HG03520 (cell line): ENCODE measurements at regions not wholly inside any gene's neighbourhood (a gene's known extent, or its start where the extent isn't known, plus 50 kb on each side); places are given as distances from the start of the nearest gene placed in this dataset.
A peak's percentile ranks its signal among the peaks of the same experiment; 100 is the strongest.

Source experiments
- ATAC-seq: cut with Tn5 transposase; IDR thresholded peaks from one replicate; pipeline ENCODE4 v1.9.1; 2021; ENCODE audit warnings: mild to moderate bottlenecking, moderate library complexity; ENCODE audit not compliant: unreplicated experiment

GRCh38 chr3:104578558-104578957 is 788.2 kb upstream of the ALCAM start:
- ATAC-seq = no peak

- no peak for ATAC-seq
Measured at GRCh38 chr3:104582092-104582491, 784.6 kb upstream of the ALCAM start.

GRCh38 chr3:104584682-104585081 is 782.0 kb upstream of the ALCAM start:
- ATAC-seq = no peak

DNA sequence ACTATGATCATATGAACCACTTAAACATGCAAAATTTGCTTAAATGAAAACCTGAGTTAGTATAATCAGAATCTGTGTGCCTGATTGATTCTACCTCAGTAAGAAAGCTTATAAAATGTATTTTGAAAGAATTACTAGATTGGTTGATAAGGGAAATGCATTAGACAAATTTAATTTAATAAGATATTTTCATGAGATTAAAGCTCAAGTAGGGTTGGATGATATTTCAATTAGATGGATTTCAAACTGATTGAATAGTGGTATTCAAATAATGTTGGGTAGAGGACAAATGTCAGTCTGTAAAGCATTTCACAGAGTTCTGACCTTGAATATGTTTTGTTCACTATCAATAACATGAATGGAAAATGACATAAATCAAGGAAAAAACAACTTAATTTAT is 780.4 kb upstream of the ALCAM start:
- ATAC-seq = no peak

GRCh38 chr3:104588442-104588841 is 778.3 kb upstream of the ALCAM start:
- ATAC-seq = no peak

GRCh38 chr3:104591776-104592175 is 774.9 kb upstream of the ALCAM start:
- no peak for ATAC-seq

GRCh38 chr3:104594491-104594890 is 772.2 kb upstream of the ALCAM start:
- ATAC-seq = no peak

- no peak for ATAC-seq
Measured at GRCh38 chr3:104596054-104596453, 770.7 kb upstream of the ALCAM start.

GRCh38 chr3:104596551-104596950 is 770.2 kb upstream of the ALCAM start:
- ATAC-seq = peak; percentile 89

GRCh38 chr3:104598848-104599511 is 767.7 kb upstream of the ALCAM start:
- no peak for ATAC-seq

- ATAC-seq = no peak
Measured at GRCh38 chr3:104604326-104605010, 762.2 kb upstream of the ALCAM start.

GRCh38 chr3:104606812-104607211 is 759.9 kb upstream of the ALCAM start:
- ATAC-seq = no peak

DNA sequence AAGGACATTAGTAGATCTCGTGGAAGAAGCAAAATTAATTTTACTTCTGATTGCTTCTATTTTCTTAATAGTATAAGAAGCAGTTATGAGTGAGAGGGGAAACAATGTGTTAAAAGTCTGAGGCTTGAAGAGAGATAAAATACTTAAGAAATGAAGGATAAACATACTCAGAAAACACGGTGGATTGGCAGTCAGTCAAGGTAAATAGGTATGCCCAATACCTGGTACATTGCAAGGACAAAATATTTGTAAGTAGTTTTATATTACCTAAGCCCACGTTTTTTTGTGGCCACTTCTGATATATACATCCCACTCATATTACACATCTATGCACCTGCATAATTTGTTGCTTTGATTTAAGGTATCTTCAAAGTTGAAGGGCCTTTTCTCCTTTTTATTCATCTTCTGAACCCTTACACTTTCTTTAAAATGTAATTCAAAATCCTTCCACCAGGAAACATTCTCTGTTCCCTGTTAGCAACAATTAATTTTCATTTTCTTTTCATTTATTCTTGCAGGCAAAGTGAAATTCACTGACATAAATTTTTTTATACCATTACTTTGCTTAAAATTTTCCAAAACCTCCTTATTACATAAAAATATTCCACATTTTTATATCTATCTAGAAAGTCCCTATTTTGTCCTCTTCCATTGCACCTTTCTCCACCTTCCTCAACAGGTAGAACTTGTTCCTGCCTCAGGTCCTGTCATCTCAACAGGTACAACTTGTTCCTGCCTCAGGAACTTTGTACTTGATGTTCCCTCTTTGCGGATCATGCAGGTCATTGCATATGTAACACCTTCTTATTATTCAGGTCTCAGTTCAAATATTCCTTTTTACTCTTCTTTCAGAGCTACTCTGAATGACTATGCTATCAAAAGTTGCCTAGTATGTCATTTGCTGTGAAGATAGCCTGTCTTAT is 755.7 kb upstream of the ALCAM start:
- no peak for ATAC-seq

- no peak for ATAC-seq
Measured at GRCh38 chr3:104612218-104612617, 754.5 kb upstream of the ALCAM start.

GRCh38 chr3:104614564-104614963 is 752.1 kb upstream of the ALCAM start:
- no peak for ATAC-seq

DNA sequence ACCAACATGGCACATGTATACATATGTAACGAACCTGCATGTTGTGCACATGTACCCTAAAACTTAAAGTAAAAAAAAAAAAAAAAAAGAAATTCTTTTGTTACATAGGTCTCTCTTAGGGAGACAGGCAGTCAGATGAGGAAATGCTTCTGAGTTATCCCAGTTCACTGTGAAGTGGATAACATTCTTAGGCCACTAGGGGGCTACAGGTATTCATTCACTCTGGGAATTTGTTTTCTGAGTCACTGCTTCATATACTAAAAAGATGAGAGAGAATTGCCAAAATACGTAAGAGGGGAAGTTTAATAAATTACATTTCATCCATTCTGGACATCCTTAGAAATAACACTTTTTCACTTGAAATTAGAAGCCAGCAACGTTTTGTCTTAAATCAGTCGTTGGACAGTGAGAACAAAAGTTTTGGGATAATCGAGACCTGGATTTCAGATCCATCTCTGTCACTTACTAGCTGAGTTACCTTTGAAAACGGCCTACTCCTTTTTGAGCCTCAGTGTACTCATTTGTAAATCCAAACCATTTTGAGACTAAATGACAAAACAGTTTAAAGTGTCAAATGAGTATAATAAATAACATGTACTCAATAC is 738.4 kb upstream of the ALCAM start:
- ATAC-seq = no peak

DNA sequence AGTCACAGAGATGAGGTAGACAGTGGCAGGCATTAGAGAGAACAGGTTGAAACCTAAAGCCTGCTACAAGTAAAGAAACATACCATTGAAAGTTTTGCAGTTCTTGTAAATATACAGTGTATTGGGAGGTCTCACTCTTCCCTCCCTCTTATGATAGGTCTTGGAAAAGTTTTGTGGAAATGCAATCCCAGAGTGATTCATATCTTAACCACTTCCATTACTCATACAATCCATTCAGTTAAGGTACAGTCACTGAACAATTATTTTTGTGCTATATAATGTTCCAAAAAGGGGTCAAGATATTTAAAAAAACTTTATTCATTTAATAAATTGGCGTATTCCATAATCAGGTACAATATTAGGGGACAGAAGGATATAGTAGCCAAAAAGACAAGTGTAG is 737.7 kb upstream of the ALCAM start:
- no peak for ATAC-seq

- no peak for ATAC-seq
Measured at GRCh38 chr3:104631254-104631653, 735.5 kb upstream of the ALCAM start.

GRCh38 chr3:104632521-104632920 is 734.2 kb upstream of the ALCAM start:
- no peak for ATAC-seq

GRCh38 chr3:104632947-104633346 is 733.8 kb upstream of the ALCAM start:
- ATAC-seq = no peak

DNA sequence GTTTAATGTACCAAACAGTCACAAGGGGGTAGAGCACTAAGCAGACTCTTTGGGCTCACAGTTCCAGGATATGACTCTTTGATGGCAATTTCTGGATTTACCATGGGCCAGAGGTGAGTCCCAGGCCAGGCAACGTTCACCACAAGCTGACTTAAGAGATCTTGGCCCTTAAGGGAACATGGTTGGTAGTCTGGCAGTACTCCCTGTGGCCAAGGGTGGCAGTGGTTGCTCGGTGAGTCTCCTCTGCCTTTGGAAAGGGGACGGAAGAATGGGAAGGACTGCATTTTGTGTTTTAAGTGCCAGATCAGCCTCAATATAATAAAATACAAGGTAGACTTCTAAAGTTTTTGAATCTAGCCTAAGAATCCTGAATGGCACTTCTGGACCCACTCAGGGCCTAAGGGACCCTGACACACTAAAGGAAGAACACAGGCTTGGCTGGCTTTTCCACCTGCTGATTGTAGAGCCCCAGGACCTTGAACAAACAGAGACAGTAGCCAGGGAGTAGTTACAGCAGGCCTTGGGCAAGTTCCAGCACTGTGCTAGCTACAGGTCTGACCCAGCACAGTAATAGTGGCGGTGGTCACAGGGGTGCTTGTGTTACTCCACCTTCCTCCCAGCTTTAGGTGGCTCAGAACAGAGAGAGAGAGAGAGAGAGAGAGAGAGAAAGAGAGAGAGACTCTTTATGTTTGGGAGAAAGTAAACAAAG is 730.7 kb upstream of the ALCAM start:
- no peak for ATAC-seq
